Psoas muscle (tissue), 7 donors: ENCODE measurements at regions not wholly inside any gene's neighbourhood (a gene's known extent, or its start where the extent isn't known, plus 50 kb on each side); places are given as distances from the start of the nearest gene placed in this dataset.
A peak's percentile ranks its signal among the peaks of the same experiment; 100 is the strongest.
"Not testable (repeated sequence)": the region's sequence is repeated elsewhere in the genome, so short reads cannot be mapped to it uniquely, and the experiment has no call there.

Experiments
- ATAC-seq, 4 donors: fragments of 200-7000 bp; cut with Tn5 transposase; one replicate each; pipeline ENCODE4 v1.9.1; 2020; ENCODE audit warnings: moderate library complexity in 3 of 4, mild to moderate bottlenecking in 2 of 4
- DNase-seq, 2 donors: peaks; one replicate each; pipeline ENCODE4 v3.0.0-alpha.2; 2020
- H3K27ac ChIP-seq: fragments of 200-600 bp; one replicate; pipeline ENCODE4 v1.8.0; 2022
- H3K27me3 ChIP-seq, 3 donors: fragments of 200-600 bp in 1 of 3; one replicate each; pipeline versions ENCODE4 v1.6.1 to v1.8.0; 2013 to 2022; ENCODE audit warnings: low read length in 2 of 3, mild to moderate bottlenecking in 2 of 3, moderate library complexity in 1 of 3; ENCODE audit not compliant: insufficient read depth in 3 of 3
- H3K36me3 ChIP-seq, 2 donors: fragments of 200-600 bp in 1 of 2; one replicate each; pipeline versions ENCODE4 v1.6.1 to v1.8.0; 2013 to 2022; ENCODE audit warnings: low read depth in 1 of 2, mild to moderate bottlenecking in 1 of 2, moderate library complexity in 1 of 2; ENCODE audit not compliant: insufficient read depth in 1 of 2
- H3K4me1 ChIP-seq: fragments of 200-600 bp; one replicate; pipeline ENCODE4 v1.8.0; 2022
- H3K4me3 ChIP-seq: fragments of 200-600 bp; one replicate; pipeline ENCODE4 v1.8.0; 2022; ENCODE audit warnings: mild to moderate bottlenecking
- H3K9me3 ChIP-seq: fragments of 200-600 bp; one replicate; pipeline ENCODE4 v1.8.0; 2022
- WGBS, 3 donors: extraction: QIAGEN DNeasy Blood & Tissue Kit; methylation state at CpG; one replicate each; pipeline versions ENCODE4 v1.1.6 to v1.1.7; 2013; 5-methylcytosine and 5-hydroxymethylcytosine counted together
- intact Hi-C, 2 donors: fragments of 100-400 bp; cut with DNase I; formaldehyde crosslinking; loops; one replicate each; pipeline versions ENCODE4 v1.11.0 to v1.14.2; 2022
- TF ChIP-seq, protein P1 (sequence below): fragments of 200-600 bp; IDR thresholded peaks from one replicate; pipeline ENCODE4 v1.8.0; 2022; ENCODE audit warnings: antibody characterized with exemption
- donor health status: healthy with polysubstance abuse.
- donor health status: DM: no; HTN: no; CAD: no; lungs with moderate emphysema.
- donor health status: Bipolar disorder and iron deficiency.
- donor health status: healthy.
- donor health status: DM: yes; HTN: yes; CAD: no.
- donor health status: DM: no; HTN: no; CAD: no.
- donor health status: DM: yes; HTN: yes; CAD: no.

- no peak for DNase-seq
- Histone ChIP-seq H3K27ac (no peak overlapping the region), H3K27me3 (peaks cover 0 to 2% (median 0%) of the 10 kb centered on the region in 3 donors), H3K9me3 (no peaks in the 10 kb centered on the region), H3K4me3 (no peak overlapping the region), H3K36me3 (no peaks in the 10 kb centered on the region), H3K4me1 (no peaks in the 10 kb centered on the region)
- ATAC-seq = no peak
- TF ChIP-seq, protein P1, sequence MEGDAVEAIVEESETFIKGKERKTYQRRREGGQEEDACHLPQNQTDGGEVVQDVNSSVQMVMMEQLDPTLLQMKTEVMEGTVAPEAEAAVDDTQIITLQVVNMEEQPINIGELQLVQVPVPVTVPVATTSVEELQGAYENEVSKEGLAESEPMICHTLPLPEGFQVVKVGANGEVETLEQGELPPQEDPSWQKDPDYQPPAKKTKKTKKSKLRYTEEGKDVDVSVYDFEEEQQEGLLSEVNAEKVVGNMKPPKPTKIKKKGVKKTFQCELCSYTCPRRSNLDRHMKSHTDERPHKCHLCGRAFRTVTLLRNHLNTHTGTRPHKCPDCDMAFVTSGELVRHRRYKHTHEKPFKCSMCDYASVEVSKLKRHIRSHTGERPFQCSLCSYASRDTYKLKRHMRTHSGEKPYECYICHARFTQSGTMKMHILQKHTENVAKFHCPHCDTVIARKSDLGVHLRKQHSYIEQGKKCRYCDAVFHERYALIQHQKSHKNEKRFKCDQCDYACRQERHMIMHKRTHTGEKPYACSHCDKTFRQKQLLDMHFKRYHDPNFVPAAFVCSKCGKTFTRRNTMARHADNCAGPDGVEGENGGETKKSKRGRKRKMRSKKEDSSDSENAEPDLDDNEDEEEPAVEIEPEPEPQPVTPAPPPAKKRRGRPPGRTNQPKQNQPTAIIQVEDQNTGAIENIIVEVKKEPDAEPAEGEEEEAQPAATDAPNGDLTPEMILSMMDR = no peak
- 80 to 87% (median 81%) methylated on average over 15 of the region's 15 CpGs for WGBS, 3 donors
- intact Hi-C loops = no loop called here
Observed at GRCh38 chr18:8882632-8883408, 177.5 kb downstream of the MTCL1 start.

GRCh38 chr18:8883409-8883668, 178.0 kb downstream of the MTCL1 start:
- Histone ChIP-seq H3K9me3 (no peaks in the 10 kb centered on the region), H3K27ac (no peak overlapping the region), H3K4me1 (no peaks in the 10 kb centered on the region), H3K36me3 (no peaks in the 10 kb centered on the region), H3K4me3 (no peak overlapping the region), H3K27me3 (peaks cover 0 to 2% (median 0%) of the 10 kb centered on the region in 3 donors)
- intact Hi-C loops = no loop called here
- DNase-seq (no peak), ATAC-seq (no peak)
- TF ChIP-seq, protein P1 = no peak
- WGBS, 3 donors = 85 to 96% (median 90%) methylated on average over 1 of the region's 1 CpG

DNA sequence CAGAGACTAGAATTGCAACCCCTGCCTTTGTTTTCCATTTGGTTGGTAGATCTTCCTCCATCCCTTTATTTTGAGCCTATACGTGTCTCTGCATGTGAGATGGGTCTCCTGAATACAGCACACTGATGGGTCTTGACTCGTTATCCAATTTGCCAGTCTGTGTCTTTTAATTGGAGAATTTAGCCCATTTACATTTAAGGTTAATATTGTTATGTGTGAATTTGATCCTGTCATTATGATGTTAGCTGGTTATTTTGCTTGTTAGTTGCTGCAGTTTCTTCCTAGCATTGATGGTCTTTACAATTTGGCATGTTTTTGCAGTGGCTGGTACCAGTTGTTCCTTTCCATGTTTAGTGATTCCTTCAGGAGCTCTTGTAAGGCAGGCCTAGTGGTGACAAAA, 182.5 kb downstream of the MTCL1 start:
- H3K36me3 ChIP-seq, H3K27ac ChIP-seq, intact Hi-C loops, H3K4me3 ChIP-seq, H3K4me1 ChIP-seq, H3K9me3 ChIP-seq, ATAC-seq, H3K27me3 ChIP-seq, DNase-seq: not testable (repeated sequence)
- WGBS, 3 donors = 87 to 98% (median 95%) methylated on average over 2 of the region's 2 CpGs

DNA sequence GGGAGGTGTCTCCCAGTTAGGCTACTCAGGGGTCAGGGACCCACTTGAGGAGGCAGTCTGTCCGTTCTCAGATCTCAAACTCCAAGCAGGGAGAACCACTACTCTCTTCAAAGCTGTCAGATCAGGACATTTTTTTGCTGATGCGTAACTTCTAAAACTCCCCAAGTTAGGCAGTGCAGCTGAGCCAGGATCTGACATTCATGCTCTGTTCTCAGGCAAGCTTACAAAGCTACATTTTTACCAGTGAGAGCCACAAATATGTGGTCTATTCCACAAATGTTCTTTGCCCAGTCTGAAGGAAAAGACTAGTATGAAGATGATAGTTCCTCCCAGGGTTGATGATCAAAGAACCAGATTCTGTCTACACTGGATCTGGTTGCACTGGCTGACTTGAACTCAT, 184.1 kb downstream of the MTCL1 start:
- no peak for ATAC-seq
- Histone ChIP-seq H3K27me3 (no peaks in the 10 kb centered on the region), H3K36me3 (no peaks in the 10 kb centered on the region), H3K4me3 (no peak overlapping the region), H3K27ac (no peak overlapping the region), H3K9me3 (no peaks in the 10 kb centered on the region), H3K4me1 (no peaks in the 10 kb centered on the region)
- no peak for DNase-seq
- 74 to 83% (median 80%) methylated on average over 2 of the region's 2 CpGs for WGBS, 3 donors
- TF ChIP-seq, protein P1 = no peak
- intact Hi-C loops = no loop called here

DNA sequence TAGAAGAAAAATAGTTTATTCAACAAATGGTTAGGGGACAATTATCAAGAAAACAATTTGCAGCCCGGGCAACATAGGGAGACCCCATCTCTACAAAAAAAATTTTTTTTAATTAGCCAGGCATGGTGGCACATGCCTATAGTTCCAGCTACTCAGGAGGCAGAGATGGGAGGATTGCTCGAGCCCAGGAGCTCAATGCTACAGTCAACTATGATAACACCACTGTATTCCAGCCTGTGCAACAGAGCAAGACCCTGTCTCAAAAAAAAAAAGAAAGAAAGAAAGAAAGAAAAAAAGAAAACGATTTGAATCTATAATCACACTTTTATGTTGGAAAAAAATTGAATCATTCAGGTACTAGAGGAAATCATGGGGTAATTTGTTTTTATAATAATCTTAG, 185.1 kb downstream of the MTCL1 start:
- H3K4me1 ChIP-seq, intact Hi-C loops, DNase-seq, H3K36me3 ChIP-seq, H3K9me3 ChIP-seq, ATAC-seq, H3K4me3 ChIP-seq, H3K27me3 ChIP-seq, H3K27ac ChIP-seq: not testable (repeated sequence)
- WGBS, 3 donors = 66 to 78% (median 74%) methylated on average over 3 of the region's 3 CpGs

GRCh38 chr18:8890957-8891464, 185.7 kb downstream of the MTCL1 start:
- TF ChIP-seq, protein P1 = no peak
- Histone ChIP-seq H3K27me3 (no peaks in the 10 kb centered on the region), H3K27ac (no peak overlapping the region), H3K4me3 (no peak overlapping the region), H3K9me3 (no peaks in the 10 kb centered on the region), H3K4me1 (no peaks in the 10 kb centered on the region), H3K36me3 (no peaks in the 10 kb centered on the region)
- DNase-seq = no peak
- intact Hi-C loops = no loop called here
- WGBS, 3 donors = 47 to 52% (median 49%) methylated on average over 4 of the region's 4 CpGs
- peak in 1 of 4 donors; percentile 57 for ATAC-seq
